HCT116 (cell line): ENCODE measurements at regions not wholly inside any gene's neighbourhood (a gene's known extent, or its start where the extent isn't known, plus 50 kb on each side); places are given as distances from the start of the nearest gene placed in this dataset.

Experiments used
- ATAC-seq: fragments of 200-7000 bp; cut with Tn5 transposase; 2 replicates; pipeline ENCODE4 v1.9.1; 2020; ENCODE audit warnings: mild to moderate bottlenecking, moderate library complexity
- BruUV-seq: library from RNA; stranded (reverse); fragments of 400-500 nt; replicated peaks from 2 replicates; lab custom pipeline; 2021; lab: Mats Ljungman, UMichigan
- CTCF ChIA-PET: fragments of 300-600 bp; sonication (Branson Sonifier 250); formaldehyde crosslinking; loops from one replicate; lab custom pipeline; 2021; ENCODE audit warnings: antibody characterized with exemption; lab: Charles Lee
- POLR2A ChIA-PET: fragments of 300-600, 350-600 bp; sonication (Branson Sonifier 250); formaldehyde crosslinking; loops from one replicate; lab custom pipeline; 2021; ENCODE audit warnings: antibody characterized with exemption; lab: Charles Lee
- RAD21 ChIA-PET, 2 experiments: fragments of 300-600 bp; sonication (Branson Sonifier 250); formaldehyde crosslinking; loops; one replicate each; lab custom pipeline; 2023; ENCODE audit warnings: low total read pairs in 2 of 2; ENCODE audit not compliant: uncharacterized antibody in 2 of 2, unreplicated experiment in 2 of 2, low non-redundant PET in 1 of 2; lab: Charles Lee
- DNase-seq: peaks from one replicate; pipeline ENCODE4 v3.0.0-alpha.2; 2010; ENCODE audit warnings: low read depth, low spot score
- H2AFZ ChIP-seq: fragments of 200-600 bp; shearing (Covaris generic), sonication (generic); 2 replicates; pipeline ENCODE4 v1.6.1; 2017; ENCODE audit warnings: low read depth, mixed run types, mixed read lengths, antibody characterized with exemption, low read length; ENCODE audit not compliant: poor library complexity, severe bottlenecking
- H3K27ac ChIP-seq: 2 replicates; pipeline ENCODE4 v1.5.1; 2012; ENCODE audit warnings: low read depth, low read length
- H3K27me3 ChIP-seq: fragments of 200-600 bp; sonication (generic); 2 replicates; pipeline ENCODE4 v1.6.1; 2016; ENCODE audit warnings: mixed run types, low read length, mixed read lengths; ENCODE audit not compliant: insufficient read depth
- H3K36me3 ChIP-seq, 2 experiments: fragments of 200-500 bp in 1 of 2; fragments of 200-600 bp in 1 of 2; sonication (Bioruptor generic) in 1 of 2; sonication (generic) in 1 of 2; 2 replicates each; pipeline versions ENCODE4 v1.5.1 to v1.6.1; 2014 to 2016; ENCODE audit warnings: low read length in 2 of 2, inconsistent platforms in 1 of 2, mixed read lengths in 1 of 2, mixed run types in 1 of 2; ENCODE audit not compliant: insufficient read depth in 2 of 2, control insufficient read depth in 1 of 2
- H3K4me1 ChIP-seq, 2 experiments: fragments of 200-600 bp in 1 of 2; sonication (generic) in 1 of 2; 2 replicates each; pipeline versions ENCODE4 v1.5.1 to v1.6.1; 2012 to 2017; ENCODE audit warnings: low read length in 2 of 2, inconsistent platforms in 1 of 2, mild to moderate bottlenecking in 1 of 2, mixed read lengths in 1 of 2, mixed run types in 1 of 2, moderate library complexity in 1 of 2; ENCODE audit not compliant: insufficient read depth in 2 of 2, control insufficient read depth in 1 of 2
- H3K4me2 ChIP-seq: fragments of 200-600 bp; sonication (generic); 2 replicates; pipeline ENCODE4 v1.6.1; 2017; ENCODE audit warnings: mixed run types, low read length, mixed read lengths
- H3K4me3 ChIP-seq, 2 experiments: fragments of 200-600 bp in 1 of 2; sonication (generic) in 1 of 2; replicated peaks in 1 of 2; 2 replicates each; pipeline ENCODE4 v1.5.1; 2011 to 2016; ENCODE audit warnings: low read length in 2 of 2, control low read depth in 1 of 2, low read depth in 1 of 2, mild to moderate bottlenecking in 1 of 2, mixed read lengths in 1 of 2, mixed run types in 1 of 2
- H3K79me2 ChIP-seq: fragments of 200-600 bp; sonication (generic); 2 replicates; pipeline ENCODE4 v1.6.1; 2017; ENCODE audit warnings: mild to moderate bottlenecking, mixed run types, low read length, moderate library complexity, mixed read lengths; ENCODE audit not compliant: insufficient read depth
- H3K9ac ChIP-seq: fragments of 200-600 bp; sonication (generic); 2 replicates; pipeline ENCODE4 v1.6.1; 2016; ENCODE audit warnings: low read length, mixed read lengths
- H3K9me2 ChIP-seq: fragments of 200-600 bp; sonication (generic), shearing (Covaris generic); 2 replicates; pipeline ENCODE4 v1.6.1; 2017; ENCODE audit warnings: mixed run types, mild to moderate bottlenecking, moderate library complexity; ENCODE audit not compliant: insufficient read depth
- H3K9me3 ChIP-seq, 2 experiments: fragments of 200-500 bp in 1 of 2; fragments of 200-600 bp in 1 of 2; sonication (Bioruptor generic) in 1 of 2; sonication (generic) in 1 of 2; 2 replicates each; pipeline ENCODE4 v1.6.1; 2014 to 2017; ENCODE audit warnings: low read length in 2 of 2, mixed read lengths in 2 of 2, inconsistent platforms in 1 of 2, low read depth in 1 of 2, mild to moderate bottlenecking in 1 of 2, mixed run types in 1 of 2, moderate library complexity in 1 of 2; ENCODE audit not compliant: control insufficient read depth in 1 of 2, insufficient read depth in 1 of 2
- H4K20me1 ChIP-seq: fragments of 200-600 bp; sonication (generic), shearing (Covaris generic); 2 replicates; pipeline ENCODE4 v1.6.1; 2017; ENCODE audit warnings: mixed run types, mild to moderate bottlenecking, moderate library complexity; ENCODE audit not compliant: insufficient read depth
- ATF3 ChIP-seq: IDR thresholded peaks from 2 replicates; pipeline ENCODE4 v1.6.1; 2012
- EGR1 ChIP-seq: IDR thresholded peaks from 2 replicates; pipeline ENCODE4 v1.6.1; 2012; ENCODE audit warnings: low read depth
- ELF1 ChIP-seq: IDR thresholded peaks from 2 replicates; pipeline ENCODE4 v1.6.1; 2012; ENCODE audit warnings: low read depth, borderline replicate concordance
- EZH2phosphoT487 ChIP-seq: fragments of 200-600 bp; IDR thresholded peaks from 2 replicates; pipeline ENCODE4 v1.6.1; 2018; ENCODE audit warnings: antibody characterized with exemption, borderline replicate concordance
- MAX ChIP-seq: IDR thresholded peaks from 2 replicates; pipeline ENCODE4 v1.6.1; 2012
- POLR2AphosphoS5 ChIP-seq: IDR thresholded peaks from 2 replicates; pipeline ENCODE4 v1.6.1; 2011; ENCODE audit warnings: mild to moderate bottlenecking, low read depth, low read length, moderate library complexity
- REST ChIP-seq: IDR thresholded peaks from 2 replicates; pipeline ENCODE4 v1.6.1; 2012; ENCODE audit warnings: low read depth
- SIN3A ChIP-seq: IDR thresholded peaks from 2 replicates; pipeline ENCODE4 v1.6.1; 2012; ENCODE audit warnings: low read depth
- SP1 ChIP-seq: IDR thresholded peaks from 2 replicates; pipeline ENCODE4 v1.6.1; 2012; ENCODE audit warnings: low read depth
- TCF7L2 ChIP-seq: IDR thresholded peaks from 2 replicates; pipeline ENCODE4 v1.7.0; 2011; ENCODE audit warnings: borderline replicate concordance, inconsistent platforms; ENCODE audit not compliant: insufficient read depth, insufficient read length; ENCODE audit errors: extremely low read depth
- YY1 ChIP-seq: IDR thresholded peaks from 2 replicates; pipeline ENCODE4 v1.6.1; 2011; ENCODE audit warnings: low read length, low read depth, moderate library complexity, mild to moderate bottlenecking; ENCODE audit not compliant: insufficient replicate concordance; ENCODE audit errors: extremely low read depth
- ZBTB33 ChIP-seq: IDR thresholded peaks from 2 replicates; pipeline ENCODE4 v1.6.1; 2011; ENCODE audit warnings: mild to moderate bottlenecking, low read length, moderate library complexity; ENCODE audit not compliant: insufficient replicate concordance; ENCODE audit errors: extremely low read depth
- ZFX ChIP-seq: fragments of 450-650 bp; IDR thresholded peaks from 2 replicates; pipeline ENCODE4 v1.6.1; 2017
- ZNF274 ChIP-seq: fragments of 200-500 bp; sonication (Bioruptor generic); IDR thresholded peaks from 2 replicates; pipeline ENCODE4 v1.6.1; 2014; ENCODE audit warnings: mild to moderate bottlenecking, low read depth, low read length, inconsistent platforms
- intact Hi-C: fragments of 100-400 bp; cut with micrococcal nuclease; formaldehyde crosslinking; loops from 2 replicates; pipeline ENCODE4 v1.10.0; 2022

GRCh38 chr6:50961611-50962010 is 142.9 kb downstream of the TFAP2B start:
- Histone ChIP-seq H3K4me1 (no peaks in the 10 kb centered on the region), H3K4me3 (no peak overlapping the region), H3K27ac (no peak overlapping the region), H3K4me2 (no peak overlapping the region), H3K9me2 (no peaks in the 10 kb centered on the region), H3K9me3 (peaks cover 0 to 14% of the 10 kb centered on the region in 2 experiments; a peak in 3 of 4 replicates), H3K27me3 (no peaks in the 10 kb centered on the region), H4K20me1 (no peaks in the 10 kb centered on the region), H2AFZ (no peak overlapping the region), H3K36me3 (no peaks in the 10 kb centered on the region), H3K79me2 (no peaks in the 10 kb centered on the region), H3K9ac (no peak overlapping the region)
- DNase-seq (no peak), ATAC-seq (no peak)
- ChIA-PET RAD21 (no interaction called here), CTCF (no interaction called here), POLR2A (no interaction called here)
- TF ChIP-seq SP1 (no peak), POLR2AphosphoS5 (no peak), ZBTB33 (no peak), ZNF274 (no peak), REST (no peak), TCF7L2 (no peak), ZFX (no peak), ELF1 (no peak), EZH2phosphoT487 (no peak), YY1 (no peak), EGR1 (no peak), ATF3 (no peak), SIN3A (no peak), MAX (no peak)
- BruUV-seq = no TSS peak
- intact Hi-C loops = no loop called here
